Spleen (tissue), 11 donors: ENCODE measurements at regions not wholly inside any gene's neighbourhood (a gene's known extent, or its start where the extent isn't known, plus 50 kb on each side); places are given as distances from the start of the nearest gene placed in this dataset.

ENCODE experiments used
- DNase-seq: peaks from one replicate; pipeline ENCODE4 v3.0.0-alpha.2; 2020
- H3K27ac ChIP-seq, 8 donors: fragments of 200-600 bp; sonication (generic) in 7 of 8; 1 replicate in 4 of 8; 2 replicates in 4 of 8; pipeline versions ENCODE4 v1.5.0 to v1.8.0; 2016 to 2021; ENCODE audit warnings: inconsistent platforms in 4 of 8, mild to moderate bottlenecking in 4 of 8, moderate library complexity in 1 of 8
- H3K27me3 ChIP-seq, 7 donors: fragments of 200-600 bp; sonication (generic) in 6 of 7; replicated peaks in 1 of 7; 1 replicate in 4 of 7; 2 replicates in 3 of 7; pipeline versions ENCODE4 v1.5.0 to v1.8.0; 2016 to 2021; ENCODE audit warnings: inconsistent platforms in 3 of 7, mild to moderate bottlenecking in 1 of 7
- H3K36me3 ChIP-seq, 6 donors: fragments of 200-600 bp; sonication (generic) in 5 of 6; 1 replicate in 4 of 6; 2 replicates in 2 of 6; pipeline versions ENCODE4 v1.5.0 to v1.8.0; 2016 to 2021; ENCODE audit warnings: inconsistent platforms in 2 of 6
- H3K4me1 ChIP-seq, 6 donors: fragments of 200-600 bp; sonication (generic) in 5 of 6; 1 replicate in 3 of 6; 2 replicates in 3 of 6; pipeline versions ENCODE4 v1.5.0 to v1.8.0; 2016 to 2021; ENCODE audit warnings: inconsistent platforms in 3 of 6
- H3K4me3 ChIP-seq, 8 donors: fragments of 200-600 bp; sonication (generic) in 7 of 8; 1 replicate in 4 of 8; 2 replicates in 4 of 8; pipeline versions ENCODE4 v1.5.0 to v1.8.0; 2016 to 2021; ENCODE audit warnings: inconsistent platforms in 4 of 8, mild to moderate bottlenecking in 4 of 8, moderate library complexity in 2 of 8
- H3K9me3 ChIP-seq, 8 donors: fragments of 200-600 bp; sonication (generic) in 7 of 8; 1 replicate in 4 of 8; 2 replicates in 4 of 8; pipeline versions ENCODE4 v1.5.0 to v1.8.0; 2016 to 2021; ENCODE audit warnings: inconsistent platforms in 4 of 8
- CTCF ChIP-seq, 11 experiments: fragments of 200-600 bp in 7 of 11; fragments of 450-650 bp in 4 of 11; sonication (generic) in 4 of 11; IDR thresholded peaks in 8 of 11; conservative IDR thresholded peaks in 3 of 11; 1 replicate in 7 of 11; 2 replicates in 4 of 11; pipeline versions ENCODE4 v1.4.0 to v1.8.0; 2016 to 2021; ENCODE audit warnings: antibody characterized with exemption in 11 of 11, inconsistent platforms in 4 of 11, mild to moderate bottlenecking in 1 of 11
- POLR2A ChIP-seq, 3 donors: fragments of 450-650 bp; IDR thresholded peaks; one replicate each; pipeline ENCODE4 v1.5.1; 2017; ENCODE audit warnings: antibody characterized with exemption in 3 of 3, mild to moderate bottlenecking in 1 of 3
- POLR2AphosphoS5 ChIP-seq, 3 donors: sonication (generic); formaldehyde crosslinking; IDR thresholded peaks; one replicate each; pipeline ENCODE4 v1.5.1; 2017; ENCODE audit warnings: antibody characterized with exemption in 3 of 3
- WGBS, 5 donors: extraction: QIAGEN DNeasy Blood & Tissue Kit in 3 of 5; methylation state at CpG; one replicate each; pipeline versions ENCODE4 v1.1.5 to v1.1.7; 2013 to 2018; 5-methylcytosine and 5-hydroxymethylcytosine counted together
- intact Hi-C: fragments of 100-400 bp; cut with DNase I; formaldehyde crosslinking; loops from one replicate; pipeline ENCODE4 v1.15.0; 2023; ENCODE audit warnings: low total_unique reads
- donor health status: healthy with polysubstance abuse.
- donor health status: DM: no; HTN: no; CAD: no; lungs with moderate emphysema.
- donor health status: DM: no; HTN: no; CAD: no.
- donor health status: Bipolar disorder and iron deficiency.
- donor health status: healthy.
- donor health status: DM: no; HTN: no; CAD: no.
- donor health status: DM: yes; HTN: yes; CAD: no.

DNA sequence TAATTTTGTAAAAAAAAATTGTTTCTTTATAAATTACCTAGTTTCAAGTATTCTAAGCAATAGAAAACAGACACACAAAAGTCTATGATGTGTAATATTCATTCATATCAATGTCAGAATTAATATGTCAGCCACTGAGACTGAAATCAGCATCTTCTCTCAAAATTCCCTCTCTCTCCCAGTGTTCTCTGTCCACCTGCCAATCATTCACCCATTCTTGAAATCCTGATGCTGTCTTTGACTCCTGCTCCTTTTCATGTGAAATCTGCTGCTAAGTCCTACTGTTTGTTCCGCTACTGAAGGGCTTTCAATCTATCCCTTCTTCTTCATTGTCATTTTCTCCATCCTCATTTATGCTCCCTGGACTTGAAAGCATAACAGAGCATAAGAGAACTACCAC lies 257.9 kb downstream of the SATB2 start:
- Histone ChIP-seq H3K27me3 (no peaks in the 10 kb centered on the region), H3K9me3 (no peaks in the 10 kb centered on the region), H3K4me1 (no peaks in the 10 kb centered on the region), H3K27ac (no peak overlapping the region), H3K4me3 (no peak overlapping the region), H3K36me3 (no peaks in the 10 kb centered on the region)
- no peak for TF ChIP-seq POLR2A (IDR thresholded peaks at IDR 0.05)
- 85 to 94% (median 90%) methylated on average over 1 of the region's 1 CpG for WGBS, 5 donors
- no peak for DNase-seq
- intact Hi-C loops: no loop called here

- H3K4me1 ChIP-seq: no peaks in the 10 kb centered on the region
- 75 to 93% (median 81%) methylated on average over 1 of the region's 1 CpG for WGBS, 5 donors
- TF ChIP-seq POLR2A (IDR thresholded peaks at IDR 0.05) (no peak), CTCF (IDR thresholded peaks at IDR 0.05 in 8 of 11, conservative IDR thresholded peaks at IDR 0.05 in 3 of 11) (no peak), POLR2AphosphoS5 (IDR thresholded peaks at IDR 0.05) (no peak)
- DNase-seq: no peak
- H3K4me3 ChIP-seq: no peak overlapping the region
- intact Hi-C loops: no loop called here
- H3K9me3 ChIP-seq: no peaks in the 10 kb centered on the region
- no peak overlapping the region for H3K27ac ChIP-seq
- no peaks in the 10 kb centered on the region for H3K36me3 ChIP-seq
- no peaks in the 10 kb centered on the region for H3K27me3 ChIP-seq
Observed at GRCh38 chr2:199197448-199197847, 260.3 kb downstream of the SATB2 start.

DNA sequence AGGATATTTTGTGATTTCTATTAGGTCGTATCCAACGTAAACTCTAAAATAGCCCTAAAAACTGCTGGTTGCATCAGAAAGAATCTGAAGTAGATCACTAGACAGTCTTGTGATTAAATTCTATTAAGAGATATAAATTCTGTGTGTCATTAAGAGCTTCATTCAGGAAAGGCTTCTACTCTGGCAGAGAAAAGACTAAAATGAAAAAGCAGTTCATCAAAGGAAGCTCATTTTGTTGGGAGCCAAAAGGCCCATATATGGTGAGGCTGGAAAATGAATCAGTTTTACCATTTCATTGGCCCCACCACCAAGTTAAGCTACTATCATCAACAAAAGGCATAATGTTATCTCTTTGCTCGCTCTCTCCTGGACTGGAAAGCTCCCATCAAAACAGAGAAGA lies 261.1 kb downstream of the SATB2 start:
- H3K27ac ChIP-seq: no peak overlapping the region
- no peak overlapping the region for H3K4me3 ChIP-seq
- H3K9me3 ChIP-seq: no peaks in the 10 kb centered on the region
- H3K27me3 ChIP-seq: no peaks in the 10 kb centered on the region
- TF ChIP-seq CTCF (IDR thresholded peaks at IDR 0.05 in 8 of 11, conservative IDR thresholded peaks at IDR 0.05 in 3 of 11): no peak
- no peak for TF ChIP-seq POLR2AphosphoS5 (IDR thresholded peaks at IDR 0.05)
- TF ChIP-seq POLR2A (IDR thresholded peaks at IDR 0.05): no peak
- H3K4me1 ChIP-seq: no peaks in the 10 kb centered on the region
- 83 to 94% (median 93%) methylated on average over 3 of the region's 3 CpGs for WGBS, 5 donors
- no peak for DNase-seq
- H3K36me3 ChIP-seq: no peaks in the 10 kb centered on the region
- intact Hi-C loops: no loop called here

- H3K27me3 ChIP-seq: no peaks in the 10 kb centered on the region
- H3K36me3 ChIP-seq: no peaks in the 10 kb centered on the region
- no peaks in the 10 kb centered on the region for H3K9me3 ChIP-seq
- 59 to 77% (median 69%) methylated on average over 6 of the region's 6 CpGs for WGBS, 5 donors
- no peak for DNase-seq
- no peak overlapping the region for H3K4me3 ChIP-seq
- no peak overlapping the region for H3K27ac ChIP-seq
- TF ChIP-seq POLR2A (IDR thresholded peaks at IDR 0.05) (no peak), POLR2AphosphoS5 (IDR thresholded peaks at IDR 0.05) (no peak), CTCF (IDR thresholded peaks at IDR 0.05 in 8 of 11, conservative IDR thresholded peaks at IDR 0.05 in 3 of 11) (no peak)
- H3K4me1 ChIP-seq: no peaks in the 10 kb centered on the region
- intact Hi-C loops: no loop called here
Observed at GRCh38 chr2:199195927-199196502, 261.7 kb downstream of the SATB2 start.

- no peak for DNase-seq
- Histone ChIP-seq H3K27me3 (no peaks in the 10 kb centered on the region), H3K9me3 (no peaks in the 10 kb centered on the region), H3K36me3 (no peaks in the 10 kb centered on the region), H3K27ac (no peak overlapping the region), H3K4me1 (no peaks in the 10 kb centered on the region), H3K4me3 (no peak overlapping the region)
- TF ChIP-seq POLR2A (IDR thresholded peaks at IDR 0.05): no peak
- TF ChIP-seq POLR2AphosphoS5 (IDR thresholded peaks at IDR 0.05): no peak
- no peak for TF ChIP-seq CTCF (IDR thresholded peaks at IDR 0.05 in 8 of 11, conservative IDR thresholded peaks at IDR 0.05 in 3 of 11)
- intact Hi-C loops: no loop called here
- 45 to 53% (median 52%) methylated on average over 8 of the region's 8 CpGs for WGBS, 5 donors
Observed at GRCh38 chr2:199191461-199191860, 266.3 kb downstream of the SATB2 start.
